ENCODE measurements at regions not wholly inside any gene's neighbourhood (a gene's known extent, or its start where the extent isn't known, plus 50 kb on each side); places are given as distances from the start of the nearest gene placed in this dataset.

DNA sequence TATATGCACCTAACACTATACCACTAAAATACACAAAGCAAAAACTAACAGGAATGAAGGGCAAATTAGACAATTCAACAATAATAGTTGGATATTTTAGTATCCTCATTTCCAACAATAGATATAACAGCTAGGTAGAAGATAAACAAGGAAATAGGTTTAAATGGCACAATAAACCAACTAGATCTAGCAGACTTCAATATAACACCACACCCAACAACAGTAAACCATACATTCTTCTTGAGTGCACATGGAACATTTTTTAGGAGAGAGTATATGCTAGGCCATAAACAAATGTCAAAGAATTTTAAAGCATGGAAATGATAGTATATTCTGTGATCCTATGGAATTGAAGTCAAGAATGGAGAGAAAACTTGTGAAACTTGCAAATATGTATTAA lies 138.4 kb downstream of the NDUFA10 start:
- Histone ChIP-seq H4K20me1 (replicated peaks; ENCODE audit: control insufficient read depth, insufficient read depth, low read length) (no peaks in the 10 kb centered on the region), H3K4me1 (replicated peaks in 1 of 2; ENCODE audit: control insufficient read depth in 2 of 2, insufficient read depth in 2 of 2, low read length in 2 of 2) (no peaks in the 10 kb centered on the region), H3K4me3 (no peak overlapping the region), H3K36me3 (ENCODE audit: control insufficient read depth, insufficient read depth, low read length) (no peaks in the 10 kb centered on the region), H3K27ac (ENCODE audit: extremely low read depth, low read depth, low read length) (no peak overlapping the region), H3K27me3 (ENCODE audit: control insufficient read depth in 2 of 2, insufficient read depth in 2 of 2, low read length in 2 of 2) (no peaks in the 10 kb centered on the region), H3K9me3 (replicated peaks; ENCODE audit: control insufficient read depth, insufficient read depth, low read depth, low read length) (peaks cover 3% of the 10 kb centered on the region; the same call in 1 of the 2 replicates), H3K79me2 (ENCODE audit: control insufficient read depth, insufficient read depth, low read length) (no peaks in the 10 kb centered on the region), H3K9me1 (ENCODE audit: control insufficient read depth, insufficient read depth, low read length) (no peaks in the 10 kb centered on the region), H3K4me2 (ENCODE audit: insufficient read depth, low read length) (no peak overlapping the region), H2AFZ (ENCODE audit: low read depth, low read length) (no peak overlapping the region), H3K9ac (ENCODE audit: insufficient read depth in 1 of 2, low read depth in 2 of 2, low read length in 2 of 2) (no peak overlapping the region)
- ATAC-seq (no peak), FAIRE-seq (no peak), DNase-seq (ENCODE audit: extremely low read depth in 1 of 4, low spot score in 3 of 4) (no peak)
- CTCF ChIA-PET (ENCODE audit: low intra/inter-chr PET ratio): no interaction called here
- BruUV-seq (replicated peaks): no TSS peak
- POLR2A ChIA-PET: no interaction called here
- intact Hi-C loops (cut with micrococcal nuclease): no loop called here
- TF ChIP-seq, protein P1, sequence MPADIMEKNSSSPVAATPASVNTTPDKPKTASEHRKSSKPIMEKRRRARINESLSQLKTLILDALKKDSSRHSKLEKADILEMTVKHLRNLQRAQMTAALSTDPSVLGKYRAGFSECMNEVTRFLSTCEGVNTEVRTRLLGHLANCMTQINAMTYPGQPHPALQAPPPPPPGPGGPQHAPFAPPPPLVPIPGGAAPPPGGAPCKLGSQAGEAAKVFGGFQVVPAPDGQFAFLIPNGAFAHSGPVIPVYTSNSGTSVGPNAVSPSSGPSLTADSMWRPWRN (IDR thresholded peaks at IDR 0.05; ENCODE audit: low read depth): no peak
- TF ChIP-seq BCL6 (CRISPR knock-in tag; IDR thresholded peaks at IDR 0.05) (no peak), ZNF436 (CRISPR knock-in tag; IDR thresholded peaks at IDR 0.05) (no peak), CBFA2T2 (conservative IDR thresholded peaks at IDR 0.05) (no peak)
- in situ Hi-C loops (cut with MboI): no loop called here

DNA sequence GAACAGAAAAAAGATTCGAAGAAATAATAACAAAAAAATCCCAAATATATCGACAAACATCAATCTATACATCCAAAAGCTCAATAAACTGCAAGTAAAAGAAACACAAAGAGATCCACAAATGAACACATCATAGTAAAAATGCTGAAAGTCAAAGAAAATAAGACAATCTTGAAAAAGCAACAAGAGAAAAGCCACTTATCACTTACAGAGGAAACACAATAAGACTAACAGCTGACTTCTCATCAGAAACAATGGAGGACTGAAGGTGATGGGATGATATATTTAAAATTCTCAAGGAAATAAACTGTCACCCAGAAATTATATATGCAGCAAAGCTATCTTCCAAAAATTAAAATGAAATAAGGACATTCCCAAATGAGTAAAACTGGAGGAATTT lies 140.3 kb downstream of the NDUFA10 start:
- Histone ChIP-seq H4K20me1 (replicated peaks; ENCODE audit: control insufficient read depth, insufficient read depth, low read length) (no peaks in the 10 kb centered on the region), H3K27ac (ENCODE audit: extremely low read depth, low read depth, low read length) (no peak overlapping the region), H3K36me3 (ENCODE audit: control insufficient read depth, insufficient read depth, low read length) (no peaks in the 10 kb centered on the region), H3K9ac (ENCODE audit: insufficient read depth in 1 of 2, low read depth in 2 of 2, low read length in 2 of 2) (no peak overlapping the region), H3K4me3 (no peak overlapping the region), H3K79me2 (ENCODE audit: control insufficient read depth, insufficient read depth, low read length) (no peaks in the 10 kb centered on the region), H3K4me2 (ENCODE audit: insufficient read depth, low read length) (no peak overlapping the region), H3K9me3 (replicated peaks; ENCODE audit: control insufficient read depth, insufficient read depth, low read depth, low read length) (peaks cover 3% of the 10 kb centered on the region; the same call in 1 of the 2 replicates), H3K27me3 (ENCODE audit: control insufficient read depth in 2 of 2, insufficient read depth in 2 of 2, low read length in 2 of 2) (no peaks in the 10 kb centered on the region), H3K4me1 (replicated peaks in 1 of 2; ENCODE audit: control insufficient read depth in 2 of 2, insufficient read depth in 2 of 2, low read length in 2 of 2) (no peaks in the 10 kb centered on the region), H3K9me1 (ENCODE audit: control insufficient read depth, insufficient read depth, low read length) (no peaks in the 10 kb centered on the region), H2AFZ (ENCODE audit: low read depth, low read length) (no peak overlapping the region)
- WGBS (ENCODE audit: insufficient coverage, low coverage, missing lambda C conversion rate): 33% methylated on average over 1 of the region's 2 CpGs
- no peak for ATAC-seq
- intact Hi-C loops (cut with micrococcal nuclease): no loop called here
- TF ChIP-seq TRIM24 (IDR thresholded peaks at IDR 0.05) (peak in 1 of 2 experiments; percentile 47; a peak in 1 of 4 replicates), NR3C1 (CRISPR knock-in tag; IDR thresholded peaks at IDR 0.05) (no peak), TRIM28 (IDR thresholded peaks at IDR 0.05) (peak; percentile 92), CBX5 (IDR thresholded peaks at IDR 0.05; ENCODE audit: borderline replicate concordance, low read depth) (peak; percentile 88), ZNF3 (CRISPR knock-in tag; IDR thresholded peaks at IDR 0.05) (no peak), CBX3 (IDR thresholded peaks at IDR 0.05; ENCODE audit: borderline replicate concordance in 1 of 2, low read length in 2 of 2) (peak in 1 of 2 experiments; percentile 76; a peak in 2 of 3 replicates), SMARCA4 (IDR thresholded peaks at IDR 0.05) (no peak)
- TF ChIP-seq, protein P2, sequence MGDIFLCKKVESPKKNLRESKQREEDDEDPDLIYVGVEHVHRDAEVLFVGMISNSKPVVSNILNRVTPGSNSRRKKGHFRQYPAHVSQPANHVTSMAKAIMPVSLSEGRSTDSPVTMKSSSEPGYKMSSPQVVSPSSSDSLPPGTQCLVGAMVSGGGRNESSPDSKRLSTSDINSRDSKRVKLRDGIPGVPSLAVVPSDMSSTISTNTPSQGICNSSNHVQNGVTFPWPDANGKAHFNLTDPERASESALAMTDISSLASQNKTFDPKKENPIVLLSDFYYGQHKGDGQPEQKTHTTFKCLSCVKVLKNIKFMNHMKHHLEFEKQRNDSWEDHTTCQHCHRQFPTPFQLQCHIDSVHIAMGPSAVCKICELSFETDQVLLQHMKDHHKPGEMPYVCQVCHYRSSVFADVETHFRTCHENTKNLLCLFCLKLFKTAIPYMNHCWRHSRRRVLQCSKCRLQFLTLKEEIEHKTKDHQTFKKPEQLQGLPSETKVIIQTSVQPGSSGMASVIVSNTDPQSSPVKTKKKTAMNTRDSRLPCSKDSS (IDR thresholded peaks at IDR 0.05; ENCODE audit: low read depth, partially characterized antibody): peak; percentile 36
- TF ChIP-seq, protein P3, sequence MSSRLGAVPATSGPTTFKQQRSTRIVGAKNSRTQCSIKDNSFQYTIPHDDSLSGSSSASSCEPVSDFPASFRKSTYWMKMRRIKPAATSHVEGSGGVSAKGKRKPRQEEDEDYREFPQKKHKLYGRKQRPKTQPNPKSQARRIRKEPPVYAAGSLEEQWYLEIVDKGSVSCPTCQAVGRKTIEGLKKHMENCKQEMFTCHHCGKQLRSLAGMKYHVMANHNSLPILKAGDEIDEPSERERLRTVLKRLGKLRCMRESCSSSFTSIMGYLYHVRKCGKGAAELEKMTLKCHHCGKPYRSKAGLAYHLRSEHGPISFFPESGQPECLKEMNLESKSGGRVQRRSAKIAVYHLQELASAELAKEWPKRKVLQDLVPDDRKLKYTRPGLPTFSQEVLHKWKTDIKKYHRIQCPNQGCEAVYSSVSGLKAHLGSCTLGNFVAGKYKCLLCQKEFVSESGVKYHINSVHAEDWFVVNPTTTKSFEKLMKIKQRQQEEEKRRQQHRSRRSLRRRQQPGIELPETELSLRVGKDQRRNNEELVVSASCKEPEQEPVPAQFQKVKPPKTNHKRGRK (tag; IDR thresholded peaks at IDR 0.05): peak; percentile 42; the same call in 1 of the 2 replicates
- no peak for DNase-seq (ENCODE audit: extremely low read depth in 1 of 4, low spot score in 3 of 4)
- no peak for FAIRE-seq
- POLR2A ChIA-PET: no interaction called here
- CTCF ChIA-PET (ENCODE audit: low intra/inter-chr PET ratio): no interaction called here
- BruUV-seq (replicated peaks): no TSS peak
- in situ Hi-C loops (cut with MboI): no loop called here
